ENCODE measurements at regions not wholly inside any gene's neighbourhood (a gene's known extent, or its start where the extent isn't known, plus 50 kb on each side); places are given as distances from the start of the nearest gene placed in this dataset.

DNA sequence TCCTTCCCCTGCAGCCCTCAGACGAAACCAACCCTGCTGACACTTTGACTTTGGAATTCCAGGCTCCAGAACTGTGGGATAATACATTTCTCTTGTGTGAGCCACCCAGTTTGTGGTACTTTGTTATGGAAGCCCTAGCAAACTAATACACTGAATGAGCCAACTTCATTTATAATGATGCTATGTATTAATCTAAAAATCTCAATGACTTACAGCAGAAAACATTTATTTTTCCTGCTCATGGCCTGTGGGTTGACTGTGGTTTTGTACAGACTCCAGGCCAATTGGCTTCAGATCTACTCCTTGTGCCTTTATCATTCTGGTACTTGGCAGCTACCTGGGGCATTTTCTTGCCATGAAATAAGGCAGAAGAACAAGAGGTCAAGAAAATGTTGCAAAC lies 152.4 kb downstream of the EBLN2 start:
- TF ChIP-seq, protein P1, sequence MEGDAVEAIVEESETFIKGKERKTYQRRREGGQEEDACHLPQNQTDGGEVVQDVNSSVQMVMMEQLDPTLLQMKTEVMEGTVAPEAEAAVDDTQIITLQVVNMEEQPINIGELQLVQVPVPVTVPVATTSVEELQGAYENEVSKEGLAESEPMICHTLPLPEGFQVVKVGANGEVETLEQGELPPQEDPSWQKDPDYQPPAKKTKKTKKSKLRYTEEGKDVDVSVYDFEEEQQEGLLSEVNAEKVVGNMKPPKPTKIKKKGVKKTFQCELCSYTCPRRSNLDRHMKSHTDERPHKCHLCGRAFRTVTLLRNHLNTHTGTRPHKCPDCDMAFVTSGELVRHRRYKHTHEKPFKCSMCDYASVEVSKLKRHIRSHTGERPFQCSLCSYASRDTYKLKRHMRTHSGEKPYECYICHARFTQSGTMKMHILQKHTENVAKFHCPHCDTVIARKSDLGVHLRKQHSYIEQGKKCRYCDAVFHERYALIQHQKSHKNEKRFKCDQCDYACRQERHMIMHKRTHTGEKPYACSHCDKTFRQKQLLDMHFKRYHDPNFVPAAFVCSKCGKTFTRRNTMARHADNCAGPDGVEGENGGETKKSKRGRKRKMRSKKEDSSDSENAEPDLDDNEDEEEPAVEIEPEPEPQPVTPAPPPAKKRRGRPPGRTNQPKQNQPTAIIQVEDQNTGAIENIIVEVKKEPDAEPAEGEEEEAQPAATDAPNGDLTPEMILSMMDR (IDR thresholded peaks at IDR 0.05), result no peak
- TF ChIP-seq POLR2A (IDR thresholded peaks at IDR 0.05), result no peak

Data from uterus (tissue), 2 donors.